WTC11 (cell line): ENCODE measurements at regions not wholly inside any gene's neighbourhood (a gene's known extent, or its start where the extent isn't known, plus 50 kb on each side); places are given as distances from the start of the nearest gene placed in this dataset.
A peak's percentile ranks its signal among the peaks of the same experiment; 100 is the strongest.

Experiments used
- ATAC-seq: fragments of 200-7000 bp; cut with Tn5 transposase; 2 replicates; pipeline ENCODE4 v1.10.0; 2021; ENCODE audit warnings: mild to moderate bottlenecking, moderate library complexity
- CTCF ChIA-PET: fragments of 300-600 bp; sonication (Branson Sonifier 250); formaldehyde crosslinking; loops from one replicate; lab custom pipeline; 2021; ENCODE audit warnings: antibody characterized with exemption; lab: Charles Lee
- POLR2A ChIA-PET: fragments of 350-600 bp; sonication (Branson Sonifier 250); formaldehyde crosslinking; loops from one replicate; lab custom pipeline; 2021; ENCODE audit warnings: antibody characterized with exemption; lab: Charles Lee
- DNase-seq: peaks from one replicate; pipeline ENCODE4 v3.0.0; 2021; ENCODE audit warnings: low spot score
- H3K27ac Mint-ChIP-seq: 2 replicates; pipeline ENCODE4 v1.8.0; 2021; ENCODE audit warnings: mixed read lengths
- H3K27me3 Mint-ChIP-seq: 2 replicates; pipeline ENCODE4 v1.8.0; 2021; ENCODE audit warnings: low read depth, mild to moderate bottlenecking, moderate library complexity, mixed read lengths
- H3K36me3 Mint-ChIP-seq: 2 replicates; pipeline ENCODE4 v1.8.0; 2021; ENCODE audit warnings: mixed read lengths
- H3K4me1 Mint-ChIP-seq: 2 replicates; pipeline ENCODE4 v1.8.0; 2022; ENCODE audit warnings: mixed read lengths
- H3K4me3 Mint-ChIP-seq: 2 replicates; pipeline ENCODE4 v1.8.0; 2021; ENCODE audit warnings: mild to moderate bottlenecking, moderate library complexity, mixed read lengths
- H3K9me3 Mint-ChIP-seq: 2 replicates; pipeline ENCODE4 v1.8.0; 2021; ENCODE audit warnings: mixed read lengths
- CBFB ChIP-seq: sonication (generic); formaldehyde crosslinking; IDR thresholded peaks from 2 replicates; pipeline ENCODE4 v1.8.1; 2022; ENCODE audit warnings: mild to moderate bottlenecking, low read depth, missing genetic modification reagents
- CREM ChIP-seq: sonication (generic); formaldehyde crosslinking; IDR thresholded peaks from 2 replicates; pipeline ENCODE4 v1.8.1; 2022; ENCODE audit warnings: mild to moderate bottlenecking, missing genetic modification reagents, moderate library complexity
- FOXJ3 ChIP-seq: sonication (generic); formaldehyde crosslinking; IDR thresholded peaks from 2 replicates; pipeline ENCODE4 v1.9.0; 2021; ENCODE audit warnings: missing genetic modification reagents, mild to moderate bottlenecking, borderline replicate concordance
- GRHL2 ChIP-seq: fragments of 250-450 bp; sonication (Bioruptor Pico); IDR thresholded peaks from 2 replicates; pipeline ENCODE4 v1.8.0; 2022; ENCODE audit warnings: mild to moderate bottlenecking, moderate library complexity; ENCODE audit not compliant: insufficient replicate concordance, severe bottlenecking
- GTF2I ChIP-seq: fragments of 250-450 bp; sonication (Bioruptor Pico); conservative IDR thresholded peaks from 2 replicates; pipeline ENCODE4 v1.4.0; 2021; ENCODE audit warnings: mild to moderate bottlenecking
- KAT7 ChIP-seq: sonication (generic); formaldehyde crosslinking; IDR thresholded peaks from 2 replicates; pipeline ENCODE4 v1.8.1; 2023; ENCODE audit warnings: missing genetic modification reagents, mild to moderate bottlenecking, borderline replicate concordance
- NFYB ChIP-seq: sonication (generic); formaldehyde crosslinking; conservative IDR thresholded peaks from 2 replicates; pipeline ENCODE4 v1.8.0; 2022; ENCODE audit warnings: low read depth, missing genetic modification reagents
- NR3C1 ChIP-seq: sonication (generic); formaldehyde crosslinking; conservative IDR thresholded peaks from 2 replicates; pipeline ENCODE4 v1.8.1; 2023; ENCODE audit warnings: low read depth, mild to moderate bottlenecking, missing genetic modification reagents
- SMAD4 ChIP-seq: sonication (generic); formaldehyde crosslinking; IDR thresholded peaks from 2 replicates; pipeline ENCODE4 v1.8.0; 2022; ENCODE audit warnings: mild to moderate bottlenecking, missing genetic modification reagents
- SP1 ChIP-seq: sonication (generic); formaldehyde crosslinking; conservative IDR thresholded peaks from 2 replicates; pipeline ENCODE4 v1.8.1; 2022; ENCODE audit warnings: missing genetic modification reagents
- ZNF138 ChIP-seq: sonication (generic); formaldehyde crosslinking; conservative IDR thresholded peaks from 2 replicates; pipeline ENCODE4 v1.8.1; 2022; ENCODE audit warnings: mild to moderate bottlenecking, moderate library complexity, missing genetic modification reagents
- ZNF232 ChIP-seq: sonication (generic); formaldehyde crosslinking; IDR thresholded peaks from 2 replicates; pipeline ENCODE4 v1.8.0; 2022; ENCODE audit warnings: mild to moderate bottlenecking, missing genetic modification reagents
- ZNF263 ChIP-seq: sonication (generic); formaldehyde crosslinking; IDR thresholded peaks from 2 replicates; pipeline ENCODE4 v1.8.1; 2022; ENCODE audit warnings: low read depth, mild to moderate bottlenecking, moderate library complexity, missing genetic modification reagents
- ZNF396 ChIP-seq: fragments of 250-450 bp; sonication (Bioruptor Pico); IDR thresholded peaks from 2 replicates; pipeline ENCODE4 v1.8.0; 2021; ENCODE audit warnings: mild to moderate bottlenecking, moderate library complexity, borderline replicate concordance
- ZNF416 ChIP-seq: fragments of 250-450 bp; sonication (Bioruptor Pico); IDR thresholded peaks from 2 replicates; pipeline ENCODE4 v1.9.0; 2021; ENCODE audit warnings: mild to moderate bottlenecking, inconsistent platforms
- TF ChIP-seq, protein P1 (sequence below): sonication (generic); formaldehyde crosslinking; IDR thresholded peaks from 2 replicates; pipeline ENCODE4 v1.8.1; 2023; ENCODE audit warnings: mild to moderate bottlenecking, missing genetic modification reagents
- TF ChIP-seq, protein P2 (sequence below): sonication (generic); formaldehyde crosslinking; IDR thresholded peaks from 2 replicates; pipeline ENCODE4 v1.8.0; 2022; ENCODE audit warnings: missing genetic modification reagents
- TF ChIP-seq, protein P3 (sequence below): sonication (generic); formaldehyde crosslinking; IDR thresholded peaks from 2 replicates; pipeline ENCODE4 v1.8.1; 2022; ENCODE audit warnings: low read depth, missing genetic modification reagents, borderline replicate concordance
- TF ChIP-seq, protein P4 (sequence below): sonication (generic); formaldehyde crosslinking; conservative IDR thresholded peaks from 2 replicates; pipeline ENCODE4 v1.8.1; 2022; ENCODE audit warnings: mild to moderate bottlenecking, missing genetic modification reagents
- TF ChIP-seq, protein P5 (sequence below): sonication (generic); formaldehyde crosslinking; IDR thresholded peaks from 2 replicates; pipeline ENCODE4 v1.8.1; 2022; ENCODE audit warnings: missing genetic modification reagents, borderline replicate concordance
- TF ChIP-seq, protein P6 (sequence below): sonication (generic); formaldehyde crosslinking; IDR thresholded peaks from 2 replicates; pipeline ENCODE4 v1.8.0; 2022; ENCODE audit warnings: mild to moderate bottlenecking, missing genetic modification reagents
- TF ChIP-seq, protein P7 (sequence below): sonication (generic); formaldehyde crosslinking; IDR thresholded peaks from 2 replicates; pipeline ENCODE4 v1.8.0; 2022; ENCODE audit warnings: mild to moderate bottlenecking, missing genetic modification reagents

DNA sequence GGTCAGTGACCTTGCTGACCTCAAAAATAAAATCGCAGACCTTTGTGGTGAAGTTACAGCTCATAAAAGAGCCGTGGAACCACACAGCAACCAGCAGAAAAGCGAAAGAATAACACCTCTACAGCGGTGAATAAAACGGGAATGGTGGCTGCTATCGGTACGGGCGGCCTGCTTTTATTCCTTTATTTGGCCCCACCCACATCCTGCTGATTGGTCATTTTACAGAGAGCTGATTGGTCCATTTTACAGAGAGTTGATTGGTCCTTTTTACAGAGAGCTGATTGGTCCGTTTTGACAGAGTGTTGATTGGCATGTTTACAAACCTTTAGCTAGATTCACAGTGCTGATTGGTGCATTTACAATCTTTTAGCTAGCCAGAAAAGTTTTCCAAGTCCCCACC, 80.7 kb upstream of the ATP10A start:
- no peak for ATAC-seq
- Mint-ChIP-seq H3K4me1 (peaks cover 18% of the 10 kb centered on the region), H3K27me3 (no peaks in the 10 kb centered on the region), H3K36me3 (no peaks in the 10 kb centered on the region), H3K9me3 (peaks cover 6% of the 10 kb centered on the region), H3K27ac (no peak overlapping the region), H3K4me3 (no peak overlapping the region)
- DNase-seq = no peak
- POLR2A ChIA-PET = no interaction called here
- CTCF ChIA-PET = interaction anchor here (1.3 to 6.6 kb wide), 6 partner anchors 10 to 260 kb away, joined by 3 to 57 read pairs (median 4); no protein-coding TSS in a partner anchor
- TF ChIP-seq NFYB (CRISPR knock-in tag) (peak; percentile 30; the same call in 1 of the 2 replicates), KAT7 (no peak)

DNA sequence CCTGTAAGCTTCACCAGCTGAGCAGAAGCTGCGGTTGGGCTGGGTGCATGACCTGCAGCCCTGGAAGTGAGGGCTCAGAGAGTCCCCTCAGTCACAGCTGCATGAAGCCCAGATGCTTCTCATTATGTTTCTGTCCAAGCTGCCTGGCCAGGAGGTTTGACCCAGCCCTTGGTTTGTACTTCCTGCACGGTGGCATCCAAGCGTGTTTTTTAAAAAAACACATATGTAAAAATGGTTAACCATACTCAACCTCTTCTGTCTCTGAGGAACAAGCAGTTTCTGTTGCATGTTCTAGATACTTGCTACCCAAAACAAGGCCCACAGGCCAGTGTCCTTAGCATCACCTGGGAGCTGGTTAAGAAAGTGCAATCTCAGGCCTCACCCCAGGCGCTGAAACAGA, 76.0 kb upstream of the ATP10A start:
- Mint-ChIP-seq H3K4me1 (peaks cover 3% of the 10 kb centered on the region; the same call in 1 of the 2 replicates), H3K36me3 (no peaks in the 10 kb centered on the region), H3K27ac (no peak overlapping the region), H3K4me3 (no peak overlapping the region), H3K27me3 (no peaks in the 10 kb centered on the region), H3K9me3 (peaks cover 6% of the 10 kb centered on the region)
- DNase-seq (no peak), ATAC-seq (no peak)
- POLR2A ChIA-PET = no interaction called here
- CTCF ChIA-PET = interaction anchor here (0.6 to 0.8 kb wide), 2 partner anchors 50 to 156 kb away, joined by 3 read pairs; no protein-coding TSS in a partner anchor
- TF ChIP-seq ZNF396 (CRISPR knock-in tag) (no peak), CREM (CRISPR knock-in tag) (no peak), CBFB (CRISPR knock-in tag) (no peak), FOXJ3 (CRISPR knock-in tag) (no peak), SP1 (CRISPR knock-in tag) (no peak), GRHL2 (no peak), ZNF232 (CRISPR knock-in tag) (no peak), ZNF416 (CRISPR knock-in tag) (no peak), SMAD4 (CRISPR knock-in tag) (no peak), GTF2I (CRISPR knock-in tag) (no peak), ZNF263 (no peak), NR3C1 (CRISPR knock-in tag) (no peak), ZNF138 (CRISPR knock-in tag) (no peak)
- TF ChIP-seq, protein P1, sequence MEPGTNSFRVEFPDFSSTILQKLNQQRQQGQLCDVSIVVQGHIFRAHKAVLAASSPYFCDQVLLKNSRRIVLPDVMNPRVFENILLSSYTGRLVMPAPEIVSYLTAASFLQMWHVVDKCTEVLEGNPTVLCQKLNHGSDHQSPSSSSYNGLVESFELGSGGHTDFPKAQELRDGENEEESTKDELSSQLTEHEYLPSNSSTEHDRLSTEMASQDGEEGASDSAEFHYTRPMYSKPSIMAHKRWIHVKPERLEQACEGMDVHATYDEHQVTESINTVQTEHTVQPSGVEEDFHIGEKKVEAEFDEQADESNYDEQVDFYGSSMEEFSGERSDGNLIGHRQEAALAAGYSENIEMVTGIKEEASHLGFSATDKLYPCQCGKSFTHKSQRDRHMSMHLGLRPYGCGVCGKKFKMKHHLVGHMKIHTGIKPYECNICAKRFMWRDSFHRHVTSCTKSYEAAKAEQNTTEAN (CRISPR knock-in tag) = no peak
- TF ChIP-seq, protein P2, sequence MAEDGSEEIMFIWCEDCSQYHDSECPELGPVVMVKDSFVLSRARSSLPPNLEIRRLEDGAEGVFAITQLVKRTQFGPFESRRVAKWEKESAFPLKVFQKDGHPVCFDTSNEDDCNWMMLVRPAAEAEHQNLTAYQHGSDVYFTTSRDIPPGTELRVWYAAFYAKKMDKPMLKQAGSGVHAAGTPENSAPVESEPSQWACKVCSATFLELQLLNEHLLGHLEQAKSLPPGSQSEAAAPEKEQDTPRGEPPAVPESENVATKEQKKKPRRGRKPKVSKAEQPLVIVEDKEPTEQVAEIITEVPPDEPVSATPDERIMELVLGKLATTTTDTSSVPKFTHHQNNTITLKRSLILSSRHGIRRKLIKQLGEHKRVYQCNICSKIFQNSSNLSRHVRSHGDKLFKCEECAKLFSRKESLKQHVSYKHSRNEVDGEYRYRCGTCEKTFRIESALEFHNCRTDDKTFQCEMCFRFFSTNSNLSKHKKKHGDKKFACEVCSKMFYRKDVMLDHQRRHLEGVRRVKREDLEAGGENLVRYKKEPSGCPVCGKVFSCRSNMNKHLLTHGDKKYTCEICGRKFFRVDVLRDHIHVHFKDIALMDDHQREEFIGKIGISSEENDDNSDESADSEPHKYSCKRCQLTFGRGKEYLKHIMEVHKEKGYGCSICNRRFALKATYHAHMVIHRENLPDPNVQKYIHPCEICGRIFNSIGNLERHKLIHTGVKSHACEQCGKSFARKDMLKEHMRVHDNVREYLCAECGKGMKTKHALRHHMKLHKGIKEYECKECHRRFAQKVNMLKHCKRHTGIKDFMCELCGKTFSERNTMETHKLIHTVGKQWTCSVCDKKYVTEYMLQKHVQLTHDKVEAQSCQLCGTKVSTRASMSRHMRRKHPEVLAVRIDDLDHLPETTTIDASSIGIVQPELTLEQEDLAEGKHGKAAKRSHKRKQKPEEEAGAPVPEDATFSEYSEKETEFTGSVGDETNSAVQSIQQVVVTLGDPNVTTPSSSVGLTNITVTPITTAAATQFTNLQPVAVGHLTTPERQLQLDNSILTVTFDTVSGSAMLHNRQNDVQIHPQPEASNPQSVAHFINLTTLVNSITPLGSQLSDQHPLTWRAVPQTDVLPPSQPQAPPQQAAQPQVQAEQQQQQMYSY (CRISPR knock-in tag) = no peak
- TF ChIP-seq, protein P3, sequence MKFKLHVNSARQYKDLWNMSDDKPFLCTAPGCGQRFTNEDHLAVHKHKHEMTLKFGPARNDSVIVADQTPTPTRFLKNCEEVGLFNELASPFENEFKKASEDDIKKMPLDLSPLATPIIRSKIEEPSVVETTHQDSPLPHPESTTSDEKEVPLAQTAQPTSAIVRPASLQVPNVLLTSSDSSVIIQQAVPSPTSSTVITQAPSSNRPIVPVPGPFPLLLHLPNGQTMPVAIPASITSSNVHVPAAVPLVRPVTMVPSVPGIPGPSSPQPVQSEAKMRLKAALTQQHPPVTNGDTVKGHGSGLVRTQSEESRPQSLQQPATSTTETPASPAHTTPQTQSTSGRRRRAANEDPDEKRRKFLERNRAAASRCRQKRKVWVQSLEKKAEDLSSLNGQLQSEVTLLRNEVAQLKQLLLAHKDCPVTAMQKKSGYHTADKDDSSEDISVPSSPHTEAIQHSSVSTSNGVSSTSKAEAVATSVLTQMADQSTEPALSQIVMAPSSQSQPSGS (CRISPR knock-in tag) = no peak
- TF ChIP-seq, protein P4, sequence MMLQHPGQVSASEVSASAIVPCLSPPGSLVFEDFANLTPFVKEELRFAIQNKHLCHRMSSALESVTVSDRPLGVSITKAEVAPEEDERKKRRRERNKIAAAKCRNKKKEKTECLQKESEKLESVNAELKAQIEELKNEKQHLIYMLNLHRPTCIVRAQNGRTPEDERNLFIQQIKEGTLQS (CRISPR knock-in tag) = no peak
- TF ChIP-seq, protein P5, sequence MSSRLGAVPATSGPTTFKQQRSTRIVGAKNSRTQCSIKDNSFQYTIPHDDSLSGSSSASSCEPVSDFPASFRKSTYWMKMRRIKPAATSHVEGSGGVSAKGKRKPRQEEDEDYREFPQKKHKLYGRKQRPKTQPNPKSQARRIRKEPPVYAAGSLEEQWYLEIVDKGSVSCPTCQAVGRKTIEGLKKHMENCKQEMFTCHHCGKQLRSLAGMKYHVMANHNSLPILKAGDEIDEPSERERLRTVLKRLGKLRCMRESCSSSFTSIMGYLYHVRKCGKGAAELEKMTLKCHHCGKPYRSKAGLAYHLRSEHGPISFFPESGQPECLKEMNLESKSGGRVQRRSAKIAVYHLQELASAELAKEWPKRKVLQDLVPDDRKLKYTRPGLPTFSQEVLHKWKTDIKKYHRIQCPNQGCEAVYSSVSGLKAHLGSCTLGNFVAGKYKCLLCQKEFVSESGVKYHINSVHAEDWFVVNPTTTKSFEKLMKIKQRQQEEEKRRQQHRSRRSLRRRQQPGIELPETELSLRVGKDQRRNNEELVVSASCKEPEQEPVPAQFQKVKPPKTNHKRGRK = no peak
- TF ChIP-seq, protein P6, sequence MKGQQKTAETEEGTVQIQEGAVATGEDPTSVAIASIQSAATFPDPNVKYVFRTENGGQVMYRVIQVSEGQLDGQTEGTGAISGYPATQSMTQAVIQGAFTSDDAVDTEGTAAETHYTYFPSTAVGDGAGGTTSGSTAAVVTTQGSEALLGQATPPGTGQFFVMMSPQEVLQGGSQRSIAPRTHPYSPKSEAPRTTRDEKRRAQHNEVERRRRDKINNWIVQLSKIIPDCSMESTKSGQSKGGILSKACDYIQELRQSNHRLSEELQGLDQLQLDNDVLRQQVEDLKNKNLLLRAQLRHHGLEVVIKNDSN (CRISPR knock-in tag) = no peak
- TF ChIP-seq, protein P7, sequence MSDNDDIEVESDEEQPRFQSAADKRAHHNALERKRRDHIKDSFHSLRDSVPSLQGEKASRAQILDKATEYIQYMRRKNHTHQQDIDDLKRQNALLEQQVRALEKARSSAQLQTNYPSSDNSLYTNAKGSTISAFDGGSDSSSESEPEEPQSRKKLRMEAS (CRISPR knock-in tag) = no peak
